SU-DHL-6 (cell line): ENCODE measurements at regions not wholly inside any gene's neighbourhood (a gene's known extent, or its start where the extent isn't known, plus 50 kb on each side); places are given as distances from the start of the nearest gene placed in this dataset.

Experiments
- EZH2phosphoT487 ChIP-seq: fragments of 200-600 bp; sonication (generic), shearing (Covaris generic); conservative IDR thresholded peaks from 2 replicates; pipeline ENCODE4 v1.6.1; 2018; ENCODE audit warnings: mild to moderate bottlenecking, antibody characterized with exemption, low read length, moderate library complexity, mixed read lengths
- TF ChIP-seq, protein P1 (sequence below): fragments of 200-600 bp; sonication (generic); IDR thresholded peaks from one replicate; pipeline ENCODE4 v1.5.1; 2017; ENCODE audit warnings: antibody characterized with exemption, mild to moderate bottlenecking, low read length, moderate library complexity; ENCODE audit not compliant: insufficient read depth, poor library complexity, severe bottlenecking

DNA sequence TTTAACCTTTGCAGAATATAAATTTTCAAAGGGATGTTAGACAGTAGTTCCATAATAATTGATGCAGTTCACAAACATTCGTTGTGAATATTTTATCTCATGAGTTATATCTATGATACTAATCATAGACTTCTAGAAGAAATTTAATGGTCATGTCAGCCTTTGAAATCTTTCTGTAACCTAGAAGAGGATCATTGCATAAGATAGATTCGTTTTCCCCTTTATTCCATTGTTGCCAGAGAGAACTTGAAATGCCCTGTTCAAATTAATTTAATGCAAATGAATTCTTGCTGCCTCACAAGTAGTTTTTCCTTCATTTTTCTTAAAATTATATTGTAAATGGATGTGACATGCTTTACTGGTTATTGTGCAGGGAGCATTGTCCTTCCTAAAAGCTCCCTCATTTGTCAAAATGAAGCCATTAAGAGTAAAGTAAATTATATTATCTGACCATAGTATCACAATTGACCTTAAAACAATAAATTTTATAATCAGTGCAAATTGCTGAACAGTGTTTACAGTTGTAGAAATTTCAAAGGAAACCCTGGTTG is 128.5 kb upstream of the ZNF717 start:
- TF ChIP-seq, protein P1, sequence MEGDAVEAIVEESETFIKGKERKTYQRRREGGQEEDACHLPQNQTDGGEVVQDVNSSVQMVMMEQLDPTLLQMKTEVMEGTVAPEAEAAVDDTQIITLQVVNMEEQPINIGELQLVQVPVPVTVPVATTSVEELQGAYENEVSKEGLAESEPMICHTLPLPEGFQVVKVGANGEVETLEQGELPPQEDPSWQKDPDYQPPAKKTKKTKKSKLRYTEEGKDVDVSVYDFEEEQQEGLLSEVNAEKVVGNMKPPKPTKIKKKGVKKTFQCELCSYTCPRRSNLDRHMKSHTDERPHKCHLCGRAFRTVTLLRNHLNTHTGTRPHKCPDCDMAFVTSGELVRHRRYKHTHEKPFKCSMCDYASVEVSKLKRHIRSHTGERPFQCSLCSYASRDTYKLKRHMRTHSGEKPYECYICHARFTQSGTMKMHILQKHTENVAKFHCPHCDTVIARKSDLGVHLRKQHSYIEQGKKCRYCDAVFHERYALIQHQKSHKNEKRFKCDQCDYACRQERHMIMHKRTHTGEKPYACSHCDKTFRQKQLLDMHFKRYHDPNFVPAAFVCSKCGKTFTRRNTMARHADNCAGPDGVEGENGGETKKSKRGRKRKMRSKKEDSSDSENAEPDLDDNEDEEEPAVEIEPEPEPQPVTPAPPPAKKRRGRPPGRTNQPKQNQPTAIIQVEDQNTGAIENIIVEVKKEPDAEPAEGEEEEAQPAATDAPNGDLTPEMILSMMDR = no peak
- no peak for TF ChIP-seq EZH2phosphoT487
